Activated naive CD4-positive, alpha-beta T cell treated with anti-CD3 and anti-CD28 coated beads, Interleukin-2, amount 50 U/mL, for 24 hours (primary cell): ENCODE measurements at regions not wholly inside any gene's neighbourhood (a gene's known extent, or its start where the extent isn't known, plus 50 kb on each side); places are given as distances from the start of the nearest gene placed in this dataset.

Experiments
- H3K27ac Mint-ChIP-seq: one replicate; pipeline ENCODE4 v1.8.0; 2021; ENCODE audit warnings: mild to moderate bottlenecking, mixed read lengths
- H3K27me3 Mint-ChIP-seq: one replicate; pipeline ENCODE4 v1.8.0; 2021; ENCODE audit warnings: mixed read lengths
- H3K36me3 Mint-ChIP-seq: one replicate; pipeline ENCODE4 v1.8.0; 2021; ENCODE audit warnings: mixed read lengths
- H3K4me1 Mint-ChIP-seq: one replicate; pipeline ENCODE4 v1.8.0; 2021; ENCODE audit warnings: mixed read lengths
- H3K4me3 Mint-ChIP-seq: one replicate; pipeline ENCODE4 v1.8.0; 2021; ENCODE audit warnings: mild to moderate bottlenecking, mixed read lengths
- H3K9me3 Mint-ChIP-seq: one replicate; pipeline ENCODE4 v1.8.0; 2021; ENCODE audit warnings: mixed read lengths

- H3K4me3 Mint-ChIP-seq, result no peak overlapping the region
- no peaks in the 10 kb centered on the region for H3K36me3 Mint-ChIP-seq
- H3K9me3 Mint-ChIP-seq, result no peaks in the 10 kb centered on the region
Measured at GRCh38 chr18:39515299-39515698, 1949.7 kb upstream of the CELF4 start.

GRCh38 chr18:39513186-39513585, 1947.6 kb upstream of the CELF4 start:
- Mint-ChIP-seq H3K36me3 (no peaks in the 10 kb centered on the region), H3K4me3 (no peak overlapping the region), H3K27ac (no peak overlapping the region), H3K9me3 (no peaks in the 10 kb centered on the region), H3K4me1 (no peaks in the 10 kb centered on the region), H3K27me3 (no peaks in the 10 kb centered on the region)

More at GRCh38 chr18:39515299-39515698, 1949.7 kb upstream of the CELF4 start:
- Mint-ChIP-seq H3K27me3 (no peaks in the 10 kb centered on the region), H3K4me1 (no peaks in the 10 kb centered on the region), H3K27ac (no peak overlapping the region)

GRCh38 chr18:39506581-39507330, 1941.2 kb upstream of the CELF4 start:
- H3K9me3 Mint-ChIP-seq, result no peaks in the 10 kb centered on the region

GRCh38 chr18:39500306-39500705, 1934.7 kb upstream of the CELF4 start:
- Mint-ChIP-seq H3K4me3 (no peak overlapping the region), H3K27ac (no peak overlapping the region), H3K9me3 (no peaks in the 10 kb centered on the region), H3K27me3 (no peaks in the 10 kb centered on the region), H3K36me3 (no peaks in the 10 kb centered on the region), H3K4me1 (no peaks in the 10 kb centered on the region)

More at GRCh38 chr18:39506581-39507330, 1941.2 kb upstream of the CELF4 start:
- no peaks in the 10 kb centered on the region for H3K27me3 Mint-ChIP-seq
- no peaks in the 10 kb centered on the region for H3K4me1 Mint-ChIP-seq
- H3K4me3 Mint-ChIP-seq, result no peak overlapping the region
- H3K36me3 Mint-ChIP-seq, result no peaks in the 10 kb centered on the region
- H3K27ac Mint-ChIP-seq, result no peak overlapping the region

- H3K4me1 Mint-ChIP-seq, result no peaks in the 10 kb centered on the region
- H3K4me3 Mint-ChIP-seq, result no peak overlapping the region
- peaks cover 2% of the 10 kb centered on the region for H3K36me3 Mint-ChIP-seq
- H3K9me3 Mint-ChIP-seq, result no peaks in the 10 kb centered on the region
- H3K27me3 Mint-ChIP-seq, result no peaks in the 10 kb centered on the region
- H3K27ac Mint-ChIP-seq, result no peak overlapping the region
Measured at GRCh38 chr18:39497821-39498220, 1932.2 kb upstream of the CELF4 start.

- Mint-ChIP-seq H3K27ac (no peak overlapping the region), H3K36me3 (peaks cover 2% of the 10 kb centered on the region), H3K9me3 (no peaks in the 10 kb centered on the region), H3K27me3 (no peaks in the 10 kb centered on the region), H3K4me1 (no peaks in the 10 kb centered on the region), H3K4me3 (no peak overlapping the region)
Measured at GRCh38 chr18:39496986-39497385, 1931.4 kb upstream of the CELF4 start.

GRCh38 chr18:39494211-39494896, 1928.8 kb upstream of the CELF4 start:
- Mint-ChIP-seq H3K9me3 (peaks cover 10% of the 10 kb centered on the region), H3K27ac (no peak overlapping the region), H3K4me3 (no peak overlapping the region), H3K36me3 (peaks cover 2% of the 10 kb centered on the region), H3K4me1 (no peaks in the 10 kb centered on the region), H3K27me3 (no peaks in the 10 kb centered on the region)

GRCh38 chr18:39491408-39491807, 1925.8 kb upstream of the CELF4 start:
- Mint-ChIP-seq H3K27me3 (no peaks in the 10 kb centered on the region), H3K4me1 (no peaks in the 10 kb centered on the region), H3K4me3 (no peak overlapping the region), H3K27ac (no peak overlapping the region), H3K9me3 (peaks cover 18% of the 10 kb centered on the region), H3K36me3 (peaks cover 2% of the 10 kb centered on the region)

GRCh38 chr18:39489431-39489830, 1923.8 kb upstream of the CELF4 start:
- Mint-ChIP-seq H3K36me3 (peaks cover 2% of the 10 kb centered on the region), H3K27me3 (no peaks in the 10 kb centered on the region), H3K9me3 (peaks cover 18% of the 10 kb centered on the region), H3K4me1 (no peaks in the 10 kb centered on the region), H3K27ac (no peak overlapping the region), H3K4me3 (no peak overlapping the region)

- Mint-ChIP-seq H3K36me3 (no peaks in the 10 kb centered on the region), H3K27ac (no peak overlapping the region), H3K4me1 (no peaks in the 10 kb centered on the region), H3K4me3 (no peak overlapping the region), H3K27me3 (no peaks in the 10 kb centered on the region), H3K9me3 (peaks cover 18% of the 10 kb centered on the region)
Measured at GRCh38 chr18:39487932-39488331, 1922.3 kb upstream of the CELF4 start.

- Mint-ChIP-seq H3K36me3 (no peaks in the 10 kb centered on the region), H3K4me3 (no peak overlapping the region), H3K27ac (no peak overlapping the region), H3K9me3 (peaks cover 14% of the 10 kb centered on the region), H3K27me3 (no peaks in the 10 kb centered on the region), H3K4me1 (no peaks in the 10 kb centered on the region)
Measured at GRCh38 chr18:39486268-39486667, 1920.7 kb upstream of the CELF4 start.

- no peak overlapping the region for H3K4me3 Mint-ChIP-seq
- H3K9me3 Mint-ChIP-seq, result peaks cover 14% of the 10 kb centered on the region
- H3K27me3 Mint-ChIP-seq, result no peaks in the 10 kb centered on the region
- no peaks in the 10 kb centered on the region for H3K36me3 Mint-ChIP-seq
- H3K27ac Mint-ChIP-seq, result no peak overlapping the region
- H3K4me1 Mint-ChIP-seq, result no peaks in the 10 kb centered on the region
Measured at GRCh38 chr18:39485696-39486095, 1920.1 kb upstream of the CELF4 start.

GRCh38 chr18:39481281-39481680, 1915.7 kb upstream of the CELF4 start:
- Mint-ChIP-seq H3K36me3 (no peaks in the 10 kb centered on the region), H3K4me3 (no peak overlapping the region), H3K27me3 (no peaks in the 10 kb centered on the region), H3K27ac (no peak overlapping the region), H3K4me1 (no peaks in the 10 kb centered on the region), H3K9me3 (no peaks in the 10 kb centered on the region)

- no peaks in the 10 kb centered on the region for H3K9me3 Mint-ChIP-seq
- H3K27ac Mint-ChIP-seq, result no peak overlapping the region
- H3K4me3 Mint-ChIP-seq, result no peak overlapping the region
- no peaks in the 10 kb centered on the region for H3K27me3 Mint-ChIP-seq
- no peaks in the 10 kb centered on the region for H3K4me1 Mint-ChIP-seq
- no peaks in the 10 kb centered on the region for H3K36me3 Mint-ChIP-seq
Measured at GRCh38 chr18:39480494-39481195, 1915.0 kb upstream of the CELF4 start.

- Mint-ChIP-seq H3K27me3 (no peaks in the 10 kb centered on the region), H3K9me3 (no peaks in the 10 kb centered on the region), H3K27ac (no peak overlapping the region), H3K4me1 (no peaks in the 10 kb centered on the region), H3K4me3 (no peak overlapping the region), H3K36me3 (no peaks in the 10 kb centered on the region)
Measured at GRCh38 chr18:39464006-39464405, 1898.4 kb upstream of the CELF4 start.

- Mint-ChIP-seq H3K36me3 (no peaks in the 10 kb centered on the region), H3K9me3 (no peaks in the 10 kb centered on the region), H3K4me3 (no peak overlapping the region), H3K27ac (no peak overlapping the region), H3K27me3 (no peaks in the 10 kb centered on the region), H3K4me1 (no peaks in the 10 kb centered on the region)
Measured at GRCh38 chr18:39462436-39462835, 1896.8 kb upstream of the CELF4 start.
